ENCODE measurements at regions not wholly inside any gene's neighbourhood (a gene's known extent, or its start where the extent isn't known, plus 50 kb on each side); places are given as distances from the start of the nearest gene placed in this dataset.

DNA sequence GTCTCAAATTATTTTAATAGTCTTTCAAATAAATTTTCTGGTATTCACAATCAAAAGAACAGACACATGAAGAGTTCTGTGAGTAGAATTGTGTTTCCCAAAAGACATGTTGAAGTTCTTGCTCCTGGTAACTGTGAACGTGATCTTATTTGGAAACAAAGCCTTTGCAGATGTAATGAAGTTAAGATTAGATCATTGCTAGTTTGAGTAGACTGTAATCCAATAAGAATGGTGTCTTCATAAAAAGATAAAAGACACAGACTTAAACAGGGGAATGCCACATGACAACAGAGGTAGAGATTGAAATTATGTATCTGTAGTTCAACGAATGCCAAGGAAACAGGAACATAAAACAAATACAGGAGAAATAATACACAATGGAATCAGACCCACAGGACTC, 357.4 kb upstream of the CA10 start:
- H3K27ac ChIP-seq: no peak overlapping the region
- intact Hi-C loops (cut with DNase I): no loop called here
- no peaks in the 10 kb centered on the region for H3K27me3 ChIP-seq
- H3K36me3 ChIP-seq: no peaks in the 10 kb centered on the region
- no peaks in the 10 kb centered on the region for H3K4me1 ChIP-seq
- TF ChIP-seq, protein P1, sequence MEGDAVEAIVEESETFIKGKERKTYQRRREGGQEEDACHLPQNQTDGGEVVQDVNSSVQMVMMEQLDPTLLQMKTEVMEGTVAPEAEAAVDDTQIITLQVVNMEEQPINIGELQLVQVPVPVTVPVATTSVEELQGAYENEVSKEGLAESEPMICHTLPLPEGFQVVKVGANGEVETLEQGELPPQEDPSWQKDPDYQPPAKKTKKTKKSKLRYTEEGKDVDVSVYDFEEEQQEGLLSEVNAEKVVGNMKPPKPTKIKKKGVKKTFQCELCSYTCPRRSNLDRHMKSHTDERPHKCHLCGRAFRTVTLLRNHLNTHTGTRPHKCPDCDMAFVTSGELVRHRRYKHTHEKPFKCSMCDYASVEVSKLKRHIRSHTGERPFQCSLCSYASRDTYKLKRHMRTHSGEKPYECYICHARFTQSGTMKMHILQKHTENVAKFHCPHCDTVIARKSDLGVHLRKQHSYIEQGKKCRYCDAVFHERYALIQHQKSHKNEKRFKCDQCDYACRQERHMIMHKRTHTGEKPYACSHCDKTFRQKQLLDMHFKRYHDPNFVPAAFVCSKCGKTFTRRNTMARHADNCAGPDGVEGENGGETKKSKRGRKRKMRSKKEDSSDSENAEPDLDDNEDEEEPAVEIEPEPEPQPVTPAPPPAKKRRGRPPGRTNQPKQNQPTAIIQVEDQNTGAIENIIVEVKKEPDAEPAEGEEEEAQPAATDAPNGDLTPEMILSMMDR (IDR thresholded peaks at IDR 0.05): no peak
- no peak for TF ChIP-seq POLR2A (IDR thresholded peaks at IDR 0.05)
- ATAC-seq (no peak), DNase-seq (no peak)
- 42% methylated on average over 2 of the region's 2 CpGs for WGBS (ENCODE audit: insufficient coverage, low coverage, low lambda C conversion rate, missing lambda C conversion rate)
- H3K4me3 ChIP-seq: no peak overlapping the region
- no peaks in the 10 kb centered on the region for H3K9me3 ChIP-seq

GRCh38 chr17:52505601-52506000, 347.1 kb upstream of the CA10 start:
- Histone ChIP-seq H3K4me1 (no peaks in the 10 kb centered on the region), H3K36me3 (no peaks in the 10 kb centered on the region), H3K9me3 (no peaks in the 10 kb centered on the region), H3K4me3 (no peak overlapping the region), H3K27ac (no peak overlapping the region), H3K27me3 (no peaks in the 10 kb centered on the region)
- ATAC-seq: no peak
- intact Hi-C loops (cut with DNase I): no loop called here
- TF ChIP-seq, protein P1 (IDR thresholded peaks at IDR 0.05): no peak
- no peak for DNase-seq

GRCh38 chr17:52504081-52504480, 345.6 kb upstream of the CA10 start:
- no peak overlapping the region for H3K4me3 ChIP-seq
- TF ChIP-seq, protein P1 (IDR thresholded peaks at IDR 0.05): no peak
- no peak for TF ChIP-seq POLR2A (IDR thresholded peaks at IDR 0.05)
- DNase-seq (no peak), ATAC-seq (no peak)
- H3K36me3 ChIP-seq: no peaks in the 10 kb centered on the region
- WGBS (ENCODE audit: insufficient coverage, low coverage, low lambda C conversion rate, missing lambda C conversion rate): 18% methylated on average over 1 of the region's 1 CpG
- H3K27me3 ChIP-seq: no peaks in the 10 kb centered on the region
- H3K9me3 ChIP-seq: no peaks in the 10 kb centered on the region
- intact Hi-C loops (cut with DNase I): no loop called here
- no peak overlapping the region for H3K27ac ChIP-seq
- no peaks in the 10 kb centered on the region for H3K4me1 ChIP-seq

GRCh38 chr17:52495646-52496045, 337.1 kb upstream of the CA10 start:
- Histone ChIP-seq H3K9me3 (no peaks in the 10 kb centered on the region), H3K27me3 (no peaks in the 10 kb centered on the region), H3K4me3 (no peak overlapping the region), H3K36me3 (no peaks in the 10 kb centered on the region), H3K27ac (no peak overlapping the region), H3K4me1 (no peaks in the 10 kb centered on the region)
- intact Hi-C loops (cut with DNase I): no loop called here
- WGBS (ENCODE audit: insufficient coverage, low coverage, low lambda C conversion rate, missing lambda C conversion rate): 83% methylated on average over 2 of the region's 5 CpGs
- TF ChIP-seq POLR2A (IDR thresholded peaks at IDR 0.05): no peak
- TF ChIP-seq, protein P1 (IDR thresholded peaks at IDR 0.05): no peak
- ATAC-seq: no peak
- DNase-seq: no peak

GRCh38 chr17:52482271-52482670, 323.8 kb upstream of the CA10 start:
- ATAC-seq: no peak
- Histone ChIP-seq H3K4me1 (no peaks in the 10 kb centered on the region), H3K9me3 (no peaks in the 10 kb centered on the region), H3K27ac (no peak overlapping the region), H3K36me3 (no peaks in the 10 kb centered on the region), H3K27me3 (no peaks in the 10 kb centered on the region), H3K4me3 (no peak overlapping the region)
- WGBS (ENCODE audit: insufficient coverage, low coverage, low lambda C conversion rate, missing lambda C conversion rate): 29% methylated on average over 3 of the region's 3 CpGs
- intact Hi-C loops (cut with DNase I): no loop called here
- no peak for TF ChIP-seq POLR2A (IDR thresholded peaks at IDR 0.05)
- TF ChIP-seq, protein P1 (IDR thresholded peaks at IDR 0.05): no peak
- no peak for DNase-seq
